ENCODE measurements at regions not wholly inside any gene's neighbourhood (a gene's known extent, or its start where the extent isn't known, plus 50 kb on each side); places are given as distances from the start of the nearest gene placed in this dataset.

DNA sequence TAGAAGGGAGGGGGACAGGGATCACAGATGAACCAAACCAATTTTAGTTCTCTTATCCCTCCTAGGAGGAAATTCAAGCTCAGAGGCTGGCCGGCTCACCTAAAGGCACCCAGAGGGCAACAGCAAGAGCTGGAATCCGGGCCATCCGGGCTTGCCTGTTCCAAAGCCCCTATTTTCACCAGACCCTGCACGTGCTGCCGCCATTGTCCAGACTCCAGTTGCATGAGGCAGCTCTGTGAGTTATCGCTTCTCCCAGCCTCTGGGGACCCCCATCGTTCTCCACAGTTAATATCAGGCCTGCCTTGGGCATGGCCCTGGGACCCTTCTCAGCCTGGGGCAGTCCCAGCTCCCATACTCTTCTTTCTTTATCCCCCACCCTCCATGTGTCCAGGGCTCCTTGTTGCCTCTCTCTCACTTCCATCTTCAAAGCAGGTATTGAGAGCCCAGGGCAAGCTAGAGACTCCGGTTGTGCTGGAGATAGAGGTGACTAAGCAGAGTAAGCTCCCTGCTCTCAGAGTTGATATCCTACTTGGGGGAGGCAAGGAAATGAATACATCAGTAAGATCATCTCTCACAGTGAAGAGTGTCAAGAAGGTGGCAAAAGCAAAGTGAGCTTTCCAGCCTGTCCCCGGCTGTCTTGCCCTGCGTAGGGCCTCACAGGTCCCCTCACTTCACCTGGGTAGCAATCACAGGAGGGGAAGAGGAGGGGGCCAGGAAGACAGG lies 322.8 kb downstream of the UACA start:
- no peak for TF ChIP-seq EZH2 (IDR thresholded peaks at IDR 0.05; ENCODE audit: borderline replicate concordance)
- no peak for TF ChIP-seq CTCF (IDR thresholded peaks at IDR 0.05; ENCODE audit: poor library complexity)
- no peak for TF ChIP-seq EZH2phosphoT487 (IDR thresholded peaks at IDR 0.05; ENCODE audit: low read depth, severe bottlenecking, unreplicated experiment)

Measured in hepatocyte (in vitro differentiated cells).